ENCODE measurements at regions not wholly inside any gene's neighbourhood (a gene's known extent, or its start where the extent isn't known, plus 50 kb on each side); places are given as distances from the start of the nearest gene placed in this dataset.
"Not testable (repeated sequence)": the region's sequence is repeated elsewhere in the genome, so short reads cannot be mapped to it uniquely, and the experiment has no call there.

DNA sequence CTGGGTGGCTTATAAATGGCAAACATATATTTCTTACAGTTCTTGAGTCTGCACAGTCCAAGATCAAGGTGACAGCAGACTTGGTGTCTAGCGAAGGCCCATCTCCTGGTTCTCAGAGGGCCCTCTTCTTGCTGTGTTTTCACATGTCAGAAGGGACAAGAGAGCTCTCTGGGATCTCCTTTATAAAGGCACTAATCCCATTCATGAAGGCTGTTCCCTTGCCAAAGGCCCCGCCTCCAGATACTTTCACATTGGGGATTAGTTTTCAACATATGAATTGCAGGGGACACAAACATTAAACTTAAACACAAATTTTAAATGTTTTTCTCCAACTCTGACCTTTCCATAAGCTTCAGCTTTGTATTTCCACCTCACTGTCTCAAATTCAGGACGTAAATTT is 1135.0 kb upstream of the TENM3 start:
- DNase-seq (ENCODE audit: insufficient read length, low spot score, missing footprints): no peak
- no peaks in the 10 kb centered on the region for H3K36me3 ChIP-seq (ENCODE audit: insufficient read depth, low read length)
- no peaks in the 10 kb centered on the region for H3K4me1 ChIP-seq (ENCODE audit: insufficient read depth, low read length)
- no peak overlapping the region for H3K4me3 ChIP-seq (ENCODE audit: insufficient read depth, low read length)
- no peak overlapping the region for H3K4me2 ChIP-seq (ENCODE audit: insufficient read depth, low read length)
- no peaks in the 10 kb centered on the region for H3K79me2 ChIP-seq (ENCODE audit: insufficient read depth, low read length)
- TF ChIP-seq, protein P1, sequence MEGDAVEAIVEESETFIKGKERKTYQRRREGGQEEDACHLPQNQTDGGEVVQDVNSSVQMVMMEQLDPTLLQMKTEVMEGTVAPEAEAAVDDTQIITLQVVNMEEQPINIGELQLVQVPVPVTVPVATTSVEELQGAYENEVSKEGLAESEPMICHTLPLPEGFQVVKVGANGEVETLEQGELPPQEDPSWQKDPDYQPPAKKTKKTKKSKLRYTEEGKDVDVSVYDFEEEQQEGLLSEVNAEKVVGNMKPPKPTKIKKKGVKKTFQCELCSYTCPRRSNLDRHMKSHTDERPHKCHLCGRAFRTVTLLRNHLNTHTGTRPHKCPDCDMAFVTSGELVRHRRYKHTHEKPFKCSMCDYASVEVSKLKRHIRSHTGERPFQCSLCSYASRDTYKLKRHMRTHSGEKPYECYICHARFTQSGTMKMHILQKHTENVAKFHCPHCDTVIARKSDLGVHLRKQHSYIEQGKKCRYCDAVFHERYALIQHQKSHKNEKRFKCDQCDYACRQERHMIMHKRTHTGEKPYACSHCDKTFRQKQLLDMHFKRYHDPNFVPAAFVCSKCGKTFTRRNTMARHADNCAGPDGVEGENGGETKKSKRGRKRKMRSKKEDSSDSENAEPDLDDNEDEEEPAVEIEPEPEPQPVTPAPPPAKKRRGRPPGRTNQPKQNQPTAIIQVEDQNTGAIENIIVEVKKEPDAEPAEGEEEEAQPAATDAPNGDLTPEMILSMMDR (IDR thresholded peaks at IDR 0.05; ENCODE audit: extremely low read depth, low read depth, low read length): no peak
- no peak overlapping the region for H2AFZ ChIP-seq (ENCODE audit: low read length)
- no peaks in the 10 kb centered on the region for H3K9me3 ChIP-seq (ENCODE audit: low read depth, low read length)
- H3K27me3 ChIP-seq (ENCODE audit: insufficient read depth, low read length): no peaks in the 10 kb centered on the region
- no peaks in the 10 kb centered on the region for H4K20me1 ChIP-seq (ENCODE audit: insufficient read depth, low read length)
- H3K27ac ChIP-seq (ENCODE audit: low read depth, low read length): no peak overlapping the region

DNA sequence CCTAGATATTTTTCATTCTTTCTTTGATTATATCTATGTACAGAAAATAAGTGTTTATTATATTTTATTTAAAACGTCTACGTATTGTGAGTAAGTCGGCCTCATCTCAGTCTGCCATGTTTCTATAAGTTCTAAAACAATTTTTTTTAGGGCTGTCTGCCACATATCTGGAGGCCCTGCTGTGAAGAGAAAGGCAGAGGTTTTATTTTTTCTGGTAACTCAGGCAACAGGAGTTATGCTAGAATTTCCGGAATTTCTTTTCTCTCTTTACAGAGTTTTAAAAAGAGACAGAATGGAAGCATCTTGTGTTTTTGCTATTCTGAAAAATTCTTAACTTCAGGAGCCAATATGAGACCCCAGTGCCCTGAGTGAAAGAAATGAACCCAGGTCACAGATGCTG is 1124.0 kb upstream of the TENM3 start:
- no peak overlapping the region for H2AFZ ChIP-seq (ENCODE audit: low read length)
- DNase-seq (ENCODE audit: insufficient read length, low spot score, missing footprints): no peak
- TF ChIP-seq, protein P1 (IDR thresholded peaks at IDR 0.05; ENCODE audit: extremely low read depth, low read depth, low read length): no peak
- H3K4me2 ChIP-seq (ENCODE audit: insufficient read depth, low read length): no peak overlapping the region
- H3K27ac ChIP-seq (ENCODE audit: low read depth, low read length): no peak overlapping the region
- no peaks in the 10 kb centered on the region for H3K4me1 ChIP-seq (ENCODE audit: insufficient read depth, low read length)
- H3K4me3 ChIP-seq (ENCODE audit: insufficient read depth, low read length): no peak overlapping the region
- no peaks in the 10 kb centered on the region for H3K9me3 ChIP-seq (ENCODE audit: low read depth, low read length)
- H3K36me3 ChIP-seq (ENCODE audit: insufficient read depth, low read length): no peaks in the 10 kb centered on the region
- no peaks in the 10 kb centered on the region for H3K27me3 ChIP-seq (ENCODE audit: insufficient read depth, low read length)
- no peaks in the 10 kb centered on the region for H3K79me2 ChIP-seq (ENCODE audit: insufficient read depth, low read length)
- H4K20me1 ChIP-seq (ENCODE audit: insufficient read depth, low read length): no peaks in the 10 kb centered on the region

DNA sequence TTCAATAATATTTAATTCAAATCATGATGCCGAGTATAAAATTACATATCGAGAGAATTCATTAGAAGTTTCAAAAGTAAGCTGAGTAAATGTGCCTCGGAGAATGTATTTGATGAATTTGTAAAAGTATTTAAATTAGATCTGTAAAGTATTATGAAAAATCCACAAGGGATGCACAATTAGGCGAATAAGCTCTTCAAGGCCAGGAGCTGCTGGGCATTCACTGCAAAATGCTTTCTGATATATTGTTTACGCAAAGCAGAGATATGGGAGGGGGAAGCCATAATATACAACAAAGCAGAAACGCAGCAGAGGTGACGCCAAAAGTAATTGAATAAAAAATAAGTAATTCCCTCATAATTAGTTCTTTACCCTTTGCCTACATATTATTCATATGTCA is 1121.5 kb upstream of the TENM3 start:
- DNase-seq (ENCODE audit: insufficient read length, low spot score, missing footprints): no peak
- no peaks in the 10 kb centered on the region for H3K36me3 ChIP-seq (ENCODE audit: insufficient read depth, low read length)
- no peak overlapping the region for H2AFZ ChIP-seq (ENCODE audit: low read length)
- H3K9me3 ChIP-seq (ENCODE audit: low read depth, low read length): peaks cover 3% of the 10 kb centered on the region
- H3K4me1 ChIP-seq (ENCODE audit: insufficient read depth, low read length): no peaks in the 10 kb centered on the region
- H4K20me1 ChIP-seq (ENCODE audit: insufficient read depth, low read length): no peaks in the 10 kb centered on the region
- H3K4me3 ChIP-seq (ENCODE audit: insufficient read depth, low read length): no peak overlapping the region
- H3K79me2 ChIP-seq (ENCODE audit: insufficient read depth, low read length): no peaks in the 10 kb centered on the region
- H3K27ac ChIP-seq (ENCODE audit: low read depth, low read length): no peak overlapping the region
- TF ChIP-seq, protein P1 (IDR thresholded peaks at IDR 0.05; ENCODE audit: extremely low read depth, low read depth, low read length): no peak
- H3K4me2 ChIP-seq (ENCODE audit: insufficient read depth, low read length): no peak overlapping the region
- H3K27me3 ChIP-seq (ENCODE audit: insufficient read depth, low read length): no peaks in the 10 kb centered on the region

DNA sequence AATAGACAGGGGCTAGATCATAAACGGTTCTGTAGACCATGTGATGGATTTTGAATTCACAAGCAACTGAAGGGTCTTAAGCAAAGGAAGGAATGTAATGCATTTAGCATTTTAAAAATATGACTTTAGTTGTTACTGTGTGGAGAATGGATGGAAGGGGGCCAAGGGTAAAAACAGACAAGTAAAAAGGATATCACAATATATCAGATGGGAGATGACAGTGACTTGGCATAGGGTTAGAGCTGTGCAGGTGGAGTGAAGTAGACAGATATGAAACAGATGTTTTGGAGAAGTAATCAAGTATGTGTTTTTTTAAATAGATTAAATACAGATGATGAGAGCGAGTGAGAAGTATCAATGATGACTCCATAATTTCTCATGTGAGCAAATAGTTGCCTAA is 1116.0 kb upstream of the TENM3 start:
- Histone ChIP-seq H2AFZ (ENCODE audit: low read length) (no peak overlapping the region), H3K79me2 (ENCODE audit: insufficient read depth, low read length) (no peaks in the 10 kb centered on the region), H3K4me1 (ENCODE audit: insufficient read depth, low read length) (no peaks in the 10 kb centered on the region), H3K4me3 (ENCODE audit: insufficient read depth, low read length) (no peak overlapping the region), H3K4me2 (ENCODE audit: insufficient read depth, low read length) (no peak overlapping the region), H3K27ac (ENCODE audit: low read depth, low read length) (no peak overlapping the region), H4K20me1 (ENCODE audit: insufficient read depth, low read length) (no peaks in the 10 kb centered on the region), H3K27me3 (ENCODE audit: insufficient read depth, low read length) (no peaks in the 10 kb centered on the region), H3K36me3 (ENCODE audit: insufficient read depth, low read length) (no peaks in the 10 kb centered on the region), H3K9me3 (ENCODE audit: low read depth, low read length) (peaks cover 3% of the 10 kb centered on the region)
- DNase-seq (ENCODE audit: insufficient read length, low spot score, missing footprints): no peak
- TF ChIP-seq, protein P1 (IDR thresholded peaks at IDR 0.05; ENCODE audit: extremely low read depth, low read depth, low read length): no peak

DNA sequence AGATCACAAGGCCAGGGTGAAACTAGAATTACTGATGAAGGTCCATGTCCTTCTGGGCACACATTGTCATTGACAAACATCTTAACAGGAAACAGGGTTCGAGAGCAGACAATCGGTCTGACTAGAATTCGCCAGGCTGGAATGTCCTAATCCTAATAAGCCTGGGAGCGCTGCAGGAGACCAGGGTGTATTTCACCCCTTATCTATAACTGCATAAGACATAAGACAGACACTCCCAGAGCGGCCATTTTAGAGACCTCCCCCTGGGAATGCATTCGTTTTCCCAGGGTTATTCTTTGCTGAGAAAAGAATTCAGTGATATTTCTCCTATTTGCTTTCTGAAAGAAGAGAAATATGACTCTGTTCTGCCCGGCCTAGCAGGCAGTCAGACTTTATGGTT is 1112.9 kb upstream of the TENM3 start:
- H3K27ac ChIP-seq (ENCODE audit: low read depth, low read length); DNase-seq (ENCODE audit: insufficient read length, low spot score, missing footprints); H3K9me3 ChIP-seq (ENCODE audit: low read depth, low read length); H3K4me3 ChIP-seq (ENCODE audit: insufficient read depth, low read length); H3K36me3 ChIP-seq (ENCODE audit: insufficient read depth, low read length); H2AFZ ChIP-seq (ENCODE audit: low read length); H4K20me1 ChIP-seq (ENCODE audit: insufficient read depth, low read length); H3K79me2 ChIP-seq (ENCODE audit: insufficient read depth, low read length); H3K27me3 ChIP-seq (ENCODE audit: insufficient read depth, low read length); H3K4me2 ChIP-seq (ENCODE audit: insufficient read depth, low read length); H3K4me1 ChIP-seq (ENCODE audit: insufficient read depth, low read length): not testable (repeated sequence)
